Activated CD4-positive, CD25-positive, alpha-beta regulatory T cell treated with anti-CD3 and anti-CD28 coated beads, Interleukin-2, amount 50 U/mL, for 24 hours (primary cell): ENCODE measurements at regions not wholly inside any gene's neighbourhood (a gene's known extent, or its start where the extent isn't known, plus 50 kb on each side); places are given as distances from the start of the nearest gene placed in this dataset.
A peak's percentile ranks its signal among the peaks of the same experiment; 100 is the strongest.

Source experiments
- ATAC-seq, 2 donors: fragments of 150-1000 bp; cut with Tn5 transposase; one replicate each; pipeline ENCODE4 v1.10.0; 2021; ENCODE audit warnings: mild to moderate bottlenecking in 1 of 2, moderate library complexity in 1 of 2

DNA sequence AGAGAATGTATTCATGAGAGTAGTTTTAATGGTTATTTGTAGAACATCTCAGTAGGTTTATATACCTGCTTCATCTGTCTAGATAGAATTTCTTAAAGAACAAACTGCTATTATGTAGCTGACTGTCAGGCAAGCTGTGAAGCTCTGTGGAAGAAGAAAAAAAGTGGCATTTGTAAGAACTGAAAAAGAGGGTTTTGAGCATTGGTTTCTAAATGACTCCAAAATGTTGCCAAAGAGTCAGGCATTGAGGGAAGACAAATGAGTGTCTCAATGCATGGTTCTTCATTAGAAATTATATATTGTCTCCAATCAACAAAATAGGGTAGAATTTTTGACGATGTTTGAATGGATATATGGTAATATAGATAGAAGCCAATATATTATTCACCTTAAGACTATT is 1276.1 kb downstream of the KCNT2 start:
- ATAC-seq = no peak

DNA sequence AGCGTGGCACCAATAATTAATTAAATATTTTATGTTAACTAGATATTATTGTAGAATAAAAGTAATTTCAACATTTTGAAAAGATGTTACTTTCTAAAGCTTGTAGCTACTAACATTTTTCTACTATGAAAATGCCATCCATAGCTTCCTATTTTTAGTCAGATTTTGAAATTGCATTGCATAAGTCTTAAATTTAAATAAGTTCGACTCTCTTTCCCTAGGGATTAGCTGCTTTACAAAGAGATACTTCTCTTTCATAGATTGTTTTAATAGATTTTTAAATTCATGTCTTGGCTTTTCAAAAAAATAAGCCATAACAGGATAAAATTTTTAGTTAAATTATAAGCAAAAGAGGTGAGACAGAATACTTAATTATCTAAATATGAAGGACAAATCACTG is 1279.6 kb downstream of the KCNT2 start:
- no peak for ATAC-seq

DNA sequence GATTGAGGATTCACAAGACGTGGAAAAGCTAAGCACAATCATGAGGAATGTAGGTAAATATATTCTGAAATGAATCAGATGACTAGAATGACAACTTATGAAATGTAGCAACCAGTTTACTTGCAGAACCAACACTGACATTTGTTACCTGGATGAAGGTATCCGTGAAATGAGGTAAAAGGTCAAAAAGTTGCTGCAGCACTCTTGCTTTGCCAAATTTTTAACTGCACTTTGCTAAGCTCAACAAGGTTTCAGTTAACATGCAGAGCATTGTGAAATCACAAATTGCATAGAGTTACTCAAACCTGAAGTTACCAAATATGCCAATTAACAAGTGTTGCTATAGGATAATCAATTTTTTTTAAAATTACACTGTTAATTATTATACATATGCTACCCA is 1280.1 kb downstream of the KCNT2 start:
- ATAC-seq = no peak

DNA sequence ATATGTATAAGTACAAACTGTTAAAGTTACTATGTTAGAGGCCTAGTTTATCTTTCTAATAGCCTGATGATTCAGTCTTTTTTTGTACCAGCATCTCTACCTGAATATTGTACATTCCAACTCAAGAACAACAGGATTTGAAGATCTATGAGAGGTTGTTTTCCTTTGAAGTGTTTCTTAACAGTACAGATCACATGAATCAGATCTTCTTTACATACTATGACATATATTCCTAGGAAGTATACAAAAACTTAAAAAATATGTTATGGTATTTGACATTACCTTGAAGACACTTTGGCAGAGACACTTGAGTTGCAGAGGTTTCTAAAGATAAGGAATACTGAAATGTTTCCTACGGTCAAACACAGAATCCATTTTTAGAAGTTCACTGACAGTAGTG is 1280.9 kb downstream of the KCNT2 start:
- no peak for ATAC-seq

DNA sequence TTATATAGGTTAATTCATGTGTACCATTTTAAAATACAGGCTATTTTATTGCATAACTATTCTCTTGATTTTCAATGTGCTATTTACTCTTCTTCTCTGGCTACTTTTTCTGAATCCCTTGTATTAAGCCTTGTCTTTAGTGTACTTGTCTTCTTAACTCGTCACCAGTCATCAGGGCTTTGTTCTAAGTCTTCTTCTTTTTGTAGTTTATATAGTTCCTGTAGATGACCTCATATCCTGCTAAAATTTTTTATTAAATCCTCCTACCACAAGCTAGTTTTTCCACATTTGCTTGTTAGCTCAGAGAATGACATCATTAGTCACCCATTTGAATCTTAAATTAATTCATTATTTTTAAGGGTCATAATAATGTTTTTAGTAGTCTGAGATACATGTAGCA is 1281.9 kb downstream of the KCNT2 start:
- no peak for ATAC-seq

DNA sequence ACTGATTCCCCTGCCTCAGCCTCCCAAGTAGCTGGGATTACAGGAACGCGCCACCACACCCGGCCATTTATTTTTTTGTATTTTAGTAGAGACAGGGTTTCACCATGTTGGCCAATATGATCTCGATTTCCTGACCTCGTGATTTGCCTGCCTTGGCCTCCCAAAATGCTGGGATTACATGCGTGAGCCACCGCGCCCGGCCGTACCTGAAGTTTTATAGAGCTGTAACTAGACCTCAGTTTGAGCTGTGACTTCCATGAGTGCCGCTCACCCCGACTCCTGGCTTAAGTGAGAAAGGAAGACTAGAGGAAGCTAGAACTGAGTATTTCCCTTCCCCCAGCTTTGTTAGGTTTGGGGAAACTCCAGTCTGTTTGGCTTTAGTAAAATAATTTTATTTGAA is 1283.1 kb downstream of the KCNT2 start:
- ATAC-seq = no peak

DNA sequence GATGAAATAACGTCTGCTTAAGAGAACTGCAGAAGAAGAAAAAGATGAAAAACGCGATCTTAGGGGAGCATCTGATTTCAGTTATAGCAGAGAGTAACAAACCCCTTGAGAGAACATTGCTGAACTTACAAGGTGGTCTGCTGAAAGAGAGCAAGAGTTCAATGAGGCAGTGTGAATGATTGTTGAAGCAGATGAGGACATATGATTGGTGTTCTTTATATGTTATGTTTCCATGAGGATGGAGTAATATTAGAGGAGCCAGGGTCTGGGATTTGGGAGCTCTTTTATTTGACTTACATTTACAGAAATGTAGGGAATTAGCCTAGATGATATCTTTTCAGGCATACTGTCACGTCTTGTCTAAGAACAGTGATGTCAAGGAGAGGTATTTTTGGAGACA is 1302.0 kb downstream of the KCNT2 start:
- no peak for ATAC-seq

DNA sequence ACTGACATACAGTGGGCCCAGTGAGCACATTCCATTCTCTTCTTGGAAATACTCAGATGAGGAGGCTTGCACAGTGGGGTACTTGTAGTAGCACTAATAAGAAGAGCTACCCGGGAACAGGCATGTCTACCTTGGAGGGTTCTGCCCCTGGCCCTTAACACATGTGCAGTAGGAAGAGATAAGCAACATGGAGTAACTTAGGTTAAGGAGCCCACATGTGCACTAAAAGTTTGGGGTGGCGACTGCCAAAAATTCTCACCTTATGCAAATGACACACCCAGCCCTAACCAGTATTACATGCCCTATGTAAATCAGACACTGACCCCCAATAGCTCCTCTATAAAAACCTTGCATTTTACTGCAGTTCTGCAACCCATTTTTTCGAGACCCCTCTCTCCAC is 1313.3 kb downstream of the KCNT2 start:
- no peak for ATAC-seq

DNA sequence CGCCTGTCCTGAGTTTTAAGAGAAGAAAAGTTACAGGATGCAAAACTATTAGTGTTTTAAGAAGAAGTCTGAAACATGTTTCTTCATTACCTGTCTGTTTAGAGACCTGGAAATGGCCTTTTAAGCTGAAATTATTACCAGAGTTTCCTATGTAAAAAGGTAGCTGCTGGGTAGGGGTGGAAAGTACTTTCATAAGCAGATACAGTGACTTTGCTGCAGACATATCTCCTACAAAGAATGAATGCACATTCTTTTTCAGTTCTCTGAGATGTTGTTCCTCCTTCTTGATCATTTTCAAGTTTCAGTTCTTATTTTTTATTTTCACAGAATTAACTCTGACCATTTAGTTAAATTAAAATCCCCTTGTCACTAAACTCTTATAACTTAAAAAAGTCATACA is 1329.6 kb downstream of the KCNT2 start:
- no peak for ATAC-seq

DNA sequence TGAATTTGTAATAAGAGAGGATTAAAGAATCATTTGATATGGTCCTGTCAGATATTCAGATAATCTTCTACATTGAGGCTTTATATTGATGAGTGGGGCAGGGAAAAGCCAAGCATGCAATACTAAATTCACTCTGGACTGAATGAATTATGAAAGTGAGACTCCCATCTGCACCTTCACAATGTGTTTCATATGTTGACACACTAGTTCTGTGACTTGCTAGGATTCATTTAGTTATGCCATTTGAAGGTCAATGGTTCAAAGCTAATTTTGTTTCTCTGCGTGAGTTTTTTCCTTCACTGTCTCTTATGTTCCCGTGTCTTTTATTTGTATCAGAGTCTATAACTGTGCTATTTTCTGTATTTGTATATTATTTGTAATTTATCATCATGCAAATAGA is 1332.5 kb downstream of the KCNT2 start:
- ATAC-seq = no peak

DNA sequence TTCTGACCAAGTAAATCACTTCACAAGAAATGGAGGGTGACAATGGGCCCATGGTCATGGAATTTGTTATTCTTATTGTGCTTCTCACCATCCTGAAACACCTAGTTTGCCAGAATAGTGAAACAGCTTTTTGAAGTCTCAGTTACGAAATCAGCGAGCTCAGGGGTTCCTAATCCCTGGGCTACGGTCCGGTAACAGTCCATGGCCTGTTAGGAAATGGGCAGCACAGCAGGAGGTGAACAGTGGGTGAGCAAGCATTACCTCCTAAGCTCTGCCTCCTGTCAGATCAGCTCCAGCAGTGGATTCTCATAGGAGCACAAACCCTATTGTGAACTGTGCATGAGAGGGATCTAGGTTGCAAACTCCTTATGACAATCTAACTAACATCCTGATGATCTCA is 1356.3 kb downstream of the KCNT2 start:
- ATAC-seq = no peak

DNA sequence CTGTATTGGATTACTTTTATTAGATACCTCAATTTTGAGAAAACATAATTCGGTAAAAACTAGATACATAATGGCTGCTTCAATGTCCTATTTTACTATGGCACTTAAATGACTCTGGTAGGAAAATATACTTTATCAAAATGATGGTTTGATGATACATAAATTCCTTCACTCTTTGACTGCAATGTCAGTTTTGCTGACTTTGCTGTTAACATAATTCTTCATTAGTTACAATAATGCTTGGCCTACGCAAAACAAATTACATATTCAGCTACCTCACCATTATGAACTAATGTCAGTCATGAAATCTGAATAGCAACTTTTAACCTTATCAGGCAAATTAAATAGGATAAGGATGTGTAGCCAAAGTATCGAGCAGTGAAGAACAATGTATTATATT is 1364.7 kb downstream of the KCNT2 start:
- no peak for ATAC-seq

DNA sequence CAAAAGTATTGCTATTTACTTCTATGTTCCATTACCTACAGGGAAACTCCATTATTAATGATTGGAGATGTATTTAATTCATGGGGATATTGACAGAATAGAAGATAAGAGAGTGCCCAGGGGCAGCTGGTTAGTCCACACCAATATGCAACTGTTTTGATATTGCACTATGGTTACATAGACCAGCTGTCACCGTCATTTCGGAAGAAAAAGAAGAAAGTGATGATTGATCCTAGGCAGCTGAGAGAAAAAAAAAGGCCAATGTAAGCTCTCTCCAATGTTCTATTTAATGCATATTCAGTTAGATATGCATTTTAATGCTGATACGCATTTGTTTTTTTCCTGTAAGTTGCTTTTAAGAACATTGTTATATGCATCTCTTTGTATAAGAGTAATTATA is 1367.2 kb downstream of the KCNT2 start:
- no peak for ATAC-seq

DNA sequence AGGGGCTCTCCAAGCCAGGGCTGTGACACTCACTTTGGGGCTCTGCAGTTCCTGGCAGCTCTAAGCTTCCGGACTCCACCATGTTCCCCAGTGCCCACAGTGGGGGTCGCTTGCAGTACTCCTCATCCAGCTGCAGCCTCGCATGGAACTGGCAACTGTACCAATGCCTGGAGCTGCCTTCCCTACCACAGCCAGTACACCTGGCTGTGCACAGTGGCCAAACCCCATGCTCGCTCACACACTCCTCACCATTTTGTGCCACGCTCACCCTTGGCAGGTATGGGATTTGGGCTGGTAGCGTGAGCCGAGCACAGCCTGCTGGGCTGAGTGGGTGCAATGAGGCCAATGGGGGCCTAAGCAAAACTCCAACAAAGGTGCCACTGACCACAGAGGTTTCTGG is 1369.9 kb downstream of the KCNT2 start:
- no peak for ATAC-seq

DNA sequence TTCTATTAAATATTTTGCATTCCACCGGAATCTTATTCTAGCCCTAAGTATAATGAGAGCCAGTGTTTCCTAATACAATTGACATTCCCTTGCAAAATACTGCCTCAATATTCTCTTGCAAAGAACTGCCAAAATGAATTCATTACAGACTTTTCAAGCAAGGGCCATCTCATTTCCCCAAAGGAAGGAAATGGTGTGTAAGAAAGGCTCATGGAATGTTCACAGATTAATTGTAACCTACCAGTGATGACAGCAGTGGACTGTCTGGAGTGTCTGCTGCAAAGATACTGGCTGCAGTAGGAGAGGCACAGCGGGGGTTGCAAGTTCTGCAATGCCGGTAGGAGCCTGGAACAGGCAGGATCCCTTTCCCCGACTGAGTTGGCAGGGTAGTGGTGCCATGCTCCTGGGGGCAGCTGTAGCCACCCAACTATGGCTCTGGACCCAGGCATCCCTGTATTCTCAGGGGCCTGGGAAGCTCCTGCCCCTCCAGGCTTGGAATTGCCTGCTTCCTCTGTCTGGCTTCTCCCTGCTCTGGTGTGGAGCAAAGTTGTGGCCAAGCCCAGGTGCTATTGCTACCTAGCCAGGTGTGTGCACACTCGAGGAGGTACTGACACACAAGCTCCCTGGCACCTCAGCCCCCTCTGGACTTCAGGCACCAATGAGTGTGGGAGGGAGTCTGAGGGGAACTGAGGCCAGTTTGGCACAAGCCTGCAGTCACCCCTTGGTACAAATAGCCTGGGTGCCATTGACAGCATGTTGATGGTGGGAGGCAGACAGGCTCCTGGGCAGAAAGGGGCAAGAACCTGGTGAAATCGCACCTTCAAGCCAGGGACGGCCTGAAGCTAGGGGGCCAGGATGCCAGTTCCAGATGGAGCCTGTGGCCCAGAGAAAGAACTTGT is 1371.0 kb downstream of the KCNT2 start:
- ATAC-seq = no peak

DNA sequence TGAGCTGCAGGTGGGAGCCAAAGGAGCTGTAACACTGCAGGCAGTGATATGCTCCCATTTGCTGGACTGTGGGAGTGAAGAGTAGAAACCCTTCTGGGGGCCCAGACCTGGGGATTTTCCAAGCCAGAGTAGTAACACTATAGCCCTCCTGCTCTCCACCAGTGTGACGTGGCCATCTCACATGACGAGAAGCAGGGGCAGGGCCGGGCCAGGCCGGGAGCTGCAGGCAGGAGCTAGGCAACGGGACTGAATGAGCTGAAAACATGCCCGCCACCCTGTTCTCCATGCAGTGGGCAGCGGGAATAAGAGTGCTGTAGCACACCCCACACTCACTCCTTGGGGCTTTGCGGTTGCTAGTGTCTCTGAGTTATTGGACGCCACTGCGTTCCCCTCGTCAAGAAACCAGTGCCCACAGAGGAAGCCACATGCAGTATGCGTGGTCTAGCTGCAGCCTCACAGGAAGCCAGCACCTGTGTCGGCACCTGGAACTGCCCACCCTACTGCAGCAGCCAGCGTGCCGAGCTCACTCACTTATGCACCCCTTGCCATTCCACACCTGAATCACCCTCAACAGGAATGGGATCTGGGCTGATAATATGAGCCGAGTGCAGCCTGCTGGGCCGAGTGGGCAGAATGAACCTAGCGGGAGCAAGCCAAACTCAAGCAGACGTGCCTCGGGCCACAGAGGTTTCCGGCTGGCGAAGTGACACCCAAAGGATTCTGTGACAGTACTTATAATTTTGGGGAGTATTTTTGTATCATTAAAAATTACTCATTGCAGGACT is 1389.6 kb downstream of the KCNT2 start:
- no peak for ATAC-seq

DNA sequence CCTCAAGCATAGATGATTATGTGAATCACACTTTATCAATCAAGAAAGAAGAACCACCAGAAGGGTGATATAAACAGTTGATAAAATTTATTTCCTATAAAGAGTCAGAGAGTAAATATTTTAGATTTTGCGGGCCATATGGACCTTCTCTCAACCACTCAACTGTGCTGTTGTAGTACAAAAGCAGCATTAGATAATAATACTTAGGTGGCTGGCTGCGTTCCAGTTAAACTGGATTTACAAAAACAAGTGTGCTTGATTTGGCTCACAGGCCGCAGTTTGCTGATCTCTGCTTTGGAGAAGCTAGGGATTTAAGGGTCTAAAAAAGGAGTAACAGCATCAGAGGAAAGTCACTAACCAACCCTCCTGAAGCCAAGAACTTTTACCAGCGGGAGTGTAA is 1406.0 kb downstream of the KCNT2 start:
- no peak for ATAC-seq

DNA sequence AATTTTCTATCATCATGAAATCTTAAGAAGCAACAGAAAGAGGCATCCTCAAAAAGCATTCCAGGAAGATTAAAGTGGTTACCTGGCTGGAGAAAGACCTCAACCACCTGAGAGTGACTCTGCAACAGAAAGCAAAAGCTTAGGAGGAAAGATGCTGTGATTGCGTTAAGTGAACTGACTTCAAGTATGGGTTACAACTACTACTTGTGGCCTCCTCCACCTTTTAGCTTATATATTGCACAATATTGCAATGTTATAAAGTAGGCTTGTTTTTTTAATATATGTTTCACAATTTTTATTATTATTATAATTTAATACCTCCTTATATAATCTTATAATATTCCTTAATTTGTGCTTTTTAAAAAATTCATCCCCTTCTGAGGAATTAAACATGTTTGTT is 1407.5 kb downstream of the KCNT2 start:
- no peak for ATAC-seq

DNA sequence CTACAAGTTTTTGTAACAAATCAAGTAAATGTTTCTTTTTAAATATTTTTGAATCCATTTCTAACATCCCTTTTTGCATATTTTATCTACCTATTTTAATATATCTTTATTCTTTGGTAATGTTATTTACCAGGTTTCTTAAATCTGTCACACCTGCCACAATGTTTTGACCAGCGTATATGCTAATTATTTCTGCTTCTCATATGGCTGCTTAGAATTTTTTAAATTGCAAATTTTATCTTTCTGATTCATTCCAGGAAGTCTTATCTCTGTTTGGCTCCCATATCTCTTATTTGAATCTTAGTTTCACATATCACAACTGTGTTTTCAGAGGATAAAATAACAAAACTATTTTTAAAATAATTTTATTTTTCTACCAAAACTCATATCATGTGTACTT is 1411.1 kb downstream of the KCNT2 start:
- ATAC-seq = no peak

DNA sequence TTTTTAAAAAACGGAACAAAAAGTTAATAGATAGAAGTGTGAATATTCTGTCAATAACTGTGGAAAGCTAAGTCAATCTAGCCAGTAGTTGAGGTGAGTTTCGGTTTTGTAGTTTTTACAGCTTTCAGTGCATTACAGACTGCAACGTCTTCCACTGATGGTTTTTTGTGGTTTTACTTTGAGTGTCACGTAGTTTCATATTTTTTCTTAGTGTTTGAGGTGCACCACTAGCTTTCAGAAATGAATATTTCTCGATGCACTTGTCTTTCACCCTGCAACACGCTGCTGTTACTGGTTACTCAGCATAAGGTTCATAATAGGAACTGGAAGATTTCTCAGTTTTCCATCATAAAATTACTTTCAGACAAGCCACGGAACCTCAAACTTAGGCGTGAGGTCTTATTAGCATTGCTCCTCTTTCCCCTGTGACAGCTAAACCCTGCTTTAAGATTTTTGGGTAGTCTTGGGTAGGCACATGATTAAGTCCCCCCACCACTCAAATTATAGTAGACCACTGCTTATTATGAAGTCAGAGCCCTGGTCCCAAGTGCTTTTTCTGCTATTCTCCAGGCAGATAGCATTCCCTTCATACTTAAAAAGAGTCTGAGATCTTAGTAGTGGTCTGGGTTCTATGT is 1412.7 kb downstream of the KCNT2 start:
- ATAC-seq = peak; percentile 87 to 91

DNA sequence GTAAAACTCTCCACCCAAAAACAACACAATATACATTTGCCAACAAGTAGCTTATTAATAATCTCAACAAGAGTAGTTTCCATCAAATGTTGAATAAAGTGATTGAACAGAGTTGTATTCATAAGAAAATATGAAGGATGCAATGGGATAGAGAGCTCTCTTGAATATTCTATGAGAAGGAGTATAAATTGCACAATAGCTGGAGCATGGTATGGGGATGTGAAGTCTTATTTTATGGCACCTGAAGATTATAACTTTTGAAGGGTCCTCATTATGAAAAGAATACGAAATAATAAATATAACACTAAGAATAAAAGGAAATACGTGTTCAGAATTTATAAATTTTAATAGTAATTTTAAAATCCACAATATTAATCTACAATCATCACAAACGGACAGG is 1415.1 kb downstream of the KCNT2 start:
- ATAC-seq = no peak

DNA sequence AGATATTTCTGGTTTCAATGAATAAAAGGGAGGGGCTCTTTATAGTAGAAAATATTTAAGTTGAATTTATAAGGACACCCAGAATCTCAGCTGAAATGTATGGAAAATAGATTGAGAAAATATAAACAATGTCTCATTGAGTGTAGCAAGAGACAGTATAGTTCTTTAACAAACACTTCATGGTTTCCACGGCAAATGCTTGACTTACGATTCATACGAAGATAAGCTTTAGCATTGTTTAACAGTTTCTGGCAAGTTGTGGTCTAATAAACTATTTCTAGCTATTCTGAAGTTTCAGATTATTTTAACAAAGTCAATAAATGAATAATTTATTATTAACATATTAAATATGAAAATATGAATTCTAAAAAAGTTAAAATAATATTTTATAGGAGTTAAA is 1419.4 kb downstream of the KCNT2 start:
- no peak for ATAC-seq

DNA sequence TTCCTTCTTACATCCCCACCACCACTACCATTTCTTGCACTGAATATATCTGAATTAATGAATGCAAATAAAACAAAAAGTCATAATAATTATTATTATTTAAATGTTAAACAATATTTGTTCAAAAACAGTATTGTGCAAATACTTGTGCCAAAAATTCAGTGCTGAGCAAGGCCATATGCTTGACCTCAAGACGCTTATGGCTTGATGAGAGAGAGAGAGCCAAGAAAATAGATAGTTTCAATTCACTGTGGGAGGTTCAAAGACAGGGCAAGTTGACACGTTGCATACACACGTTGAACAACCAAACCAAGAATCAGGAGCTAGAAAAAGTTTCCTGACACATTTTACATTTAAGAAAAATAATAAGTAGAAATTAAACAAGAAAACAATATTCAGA is 1421.7 kb downstream of the KCNT2 start:
- ATAC-seq = no peak

DNA sequence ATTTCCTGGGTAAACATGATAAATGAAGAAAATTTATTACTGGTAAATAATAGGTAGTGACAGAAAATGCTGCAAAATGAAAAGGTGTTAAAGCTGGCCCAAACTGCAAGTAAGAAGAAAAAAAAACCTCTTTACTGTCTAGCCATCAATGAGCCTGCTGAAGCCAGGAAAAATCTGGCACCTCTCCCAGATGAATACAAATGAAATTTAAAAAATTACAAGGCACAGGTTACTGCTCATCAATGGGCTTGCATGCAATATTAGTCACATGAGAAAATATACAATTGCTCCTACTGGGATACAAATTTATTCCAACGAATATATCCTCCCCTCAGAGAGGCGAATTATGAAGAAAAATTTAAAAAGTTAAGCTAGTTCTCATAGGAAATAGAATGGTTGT is 1422.5 kb downstream of the KCNT2 start:
- no peak for ATAC-seq
